Fibroblast of lung (primary cell): ENCODE measurements at regions not wholly inside any gene's neighbourhood (a gene's known extent, or its start where the extent isn't known, plus 50 kb on each side); places are given as distances from the start of the nearest gene placed in this dataset.

Source experiments
- EZH2 ChIP-seq: IDR thresholded peaks from 2 replicates; pipeline ENCODE4 v1.5.1; 2012; ENCODE audit warnings: low read length, control low read depth, mild to moderate bottlenecking; ENCODE audit errors: missing control alignments
- TF ChIP-seq, protein P1 (sequence below), 2 donors: IDR thresholded peaks in 1 of 2; conservative IDR thresholded peaks in 1 of 2; 1 replicate in 1 of 2; 2 replicates in 1 of 2; pipeline ENCODE4 v1.5.1; 2011 to 2012; ENCODE audit warnings: low read length in 2 of 2, control low read depth in 1 of 2, inconsistent platforms in 1 of 2, low read depth in 1 of 2, mild to moderate bottlenecking in 1 of 2

DNA sequence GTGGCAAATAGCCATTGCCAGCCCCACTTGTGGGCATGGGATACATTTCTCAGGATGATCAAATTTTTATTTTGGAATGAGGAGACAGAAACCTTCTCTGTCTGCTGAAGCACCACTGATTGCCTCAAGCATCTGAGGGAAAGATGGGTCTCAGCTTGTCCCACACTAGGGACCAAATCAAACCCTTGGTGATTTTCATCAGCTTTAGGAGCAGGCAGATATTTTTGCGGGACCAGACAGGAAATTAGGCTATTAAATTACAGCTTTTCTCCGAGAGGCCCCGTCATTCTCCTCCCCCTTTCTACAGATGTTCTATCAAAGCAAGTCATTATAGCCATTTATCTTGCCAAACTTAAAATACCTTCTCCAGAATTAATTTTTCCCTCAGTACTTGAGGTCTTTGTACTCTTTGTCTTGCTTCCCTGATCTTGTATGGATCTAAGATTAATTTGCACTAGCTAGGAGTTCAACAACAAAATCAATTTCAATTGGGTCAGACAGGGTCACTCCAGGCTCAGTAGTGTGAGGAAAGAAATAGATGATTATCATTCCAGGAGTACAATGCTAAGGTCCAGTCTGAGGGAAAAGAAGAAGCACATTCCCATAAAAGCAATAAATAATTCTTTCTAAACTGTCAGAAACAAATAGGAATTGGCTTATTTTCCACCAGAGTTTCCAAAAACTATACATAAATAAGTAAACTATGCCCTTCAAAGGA lies 818.1 kb upstream of the SOX11 start:
- TF ChIP-seq, protein P1, sequence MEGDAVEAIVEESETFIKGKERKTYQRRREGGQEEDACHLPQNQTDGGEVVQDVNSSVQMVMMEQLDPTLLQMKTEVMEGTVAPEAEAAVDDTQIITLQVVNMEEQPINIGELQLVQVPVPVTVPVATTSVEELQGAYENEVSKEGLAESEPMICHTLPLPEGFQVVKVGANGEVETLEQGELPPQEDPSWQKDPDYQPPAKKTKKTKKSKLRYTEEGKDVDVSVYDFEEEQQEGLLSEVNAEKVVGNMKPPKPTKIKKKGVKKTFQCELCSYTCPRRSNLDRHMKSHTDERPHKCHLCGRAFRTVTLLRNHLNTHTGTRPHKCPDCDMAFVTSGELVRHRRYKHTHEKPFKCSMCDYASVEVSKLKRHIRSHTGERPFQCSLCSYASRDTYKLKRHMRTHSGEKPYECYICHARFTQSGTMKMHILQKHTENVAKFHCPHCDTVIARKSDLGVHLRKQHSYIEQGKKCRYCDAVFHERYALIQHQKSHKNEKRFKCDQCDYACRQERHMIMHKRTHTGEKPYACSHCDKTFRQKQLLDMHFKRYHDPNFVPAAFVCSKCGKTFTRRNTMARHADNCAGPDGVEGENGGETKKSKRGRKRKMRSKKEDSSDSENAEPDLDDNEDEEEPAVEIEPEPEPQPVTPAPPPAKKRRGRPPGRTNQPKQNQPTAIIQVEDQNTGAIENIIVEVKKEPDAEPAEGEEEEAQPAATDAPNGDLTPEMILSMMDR (conservative IDR thresholded peaks at IDR 0.05 in 1 of 2, IDR thresholded peaks at IDR 0.05 in 1 of 2; ENCODE audit: low read depth in 1 of 2, low read length in 2 of 2) = no peak
- TF ChIP-seq EZH2 = no peak
